ENCODE measurements at regions not wholly inside any gene's neighbourhood (a gene's known extent, or its start where the extent isn't known, plus 50 kb on each side); places are given as distances from the start of the nearest gene placed in this dataset.

DNA sequence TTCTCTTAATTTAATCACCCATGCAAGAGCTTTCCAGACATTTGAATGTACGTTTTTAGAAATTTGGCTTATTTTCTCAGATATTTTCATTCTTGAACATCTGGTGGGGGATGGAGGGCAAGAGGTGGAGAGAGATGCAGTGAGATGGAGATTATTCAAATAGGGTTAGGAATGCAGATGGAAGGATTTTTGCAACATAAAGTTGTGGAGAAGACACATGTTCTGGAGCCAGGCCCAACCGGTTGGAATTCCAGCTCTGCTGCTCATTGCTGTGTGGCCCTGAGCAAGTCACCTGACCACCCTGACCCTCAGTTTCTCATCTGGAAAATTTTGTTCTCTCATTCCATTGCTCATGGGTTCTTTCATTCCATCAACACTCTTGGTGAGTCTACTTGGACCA is 66.9 kb downstream of the IRX3 start:
- TF ChIP-seq, protein P1, sequence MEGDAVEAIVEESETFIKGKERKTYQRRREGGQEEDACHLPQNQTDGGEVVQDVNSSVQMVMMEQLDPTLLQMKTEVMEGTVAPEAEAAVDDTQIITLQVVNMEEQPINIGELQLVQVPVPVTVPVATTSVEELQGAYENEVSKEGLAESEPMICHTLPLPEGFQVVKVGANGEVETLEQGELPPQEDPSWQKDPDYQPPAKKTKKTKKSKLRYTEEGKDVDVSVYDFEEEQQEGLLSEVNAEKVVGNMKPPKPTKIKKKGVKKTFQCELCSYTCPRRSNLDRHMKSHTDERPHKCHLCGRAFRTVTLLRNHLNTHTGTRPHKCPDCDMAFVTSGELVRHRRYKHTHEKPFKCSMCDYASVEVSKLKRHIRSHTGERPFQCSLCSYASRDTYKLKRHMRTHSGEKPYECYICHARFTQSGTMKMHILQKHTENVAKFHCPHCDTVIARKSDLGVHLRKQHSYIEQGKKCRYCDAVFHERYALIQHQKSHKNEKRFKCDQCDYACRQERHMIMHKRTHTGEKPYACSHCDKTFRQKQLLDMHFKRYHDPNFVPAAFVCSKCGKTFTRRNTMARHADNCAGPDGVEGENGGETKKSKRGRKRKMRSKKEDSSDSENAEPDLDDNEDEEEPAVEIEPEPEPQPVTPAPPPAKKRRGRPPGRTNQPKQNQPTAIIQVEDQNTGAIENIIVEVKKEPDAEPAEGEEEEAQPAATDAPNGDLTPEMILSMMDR (IDR thresholded peaks at IDR 0.05), result no peak
- TF ChIP-seq POLR2AphosphoS5 (IDR thresholded peaks at IDR 0.05) (no peak), EP300 (IDR thresholded peaks at IDR 0.05; ENCODE audit: low read depth) (no peak), POLR2A (IDR thresholded peaks at IDR 0.05) (no peak)
